GM12878 (cell line): ENCODE measurements at regions not wholly inside any gene's neighbourhood (a gene's known extent, or its start where the extent isn't known, plus 50 kb on each side); places are given as distances from the start of the nearest gene placed in this dataset.

ENCODE experiments used
- ATAC-seq: fragments of 200-7000 bp; cut with Tn5 transposase; 3 replicates; pipeline ENCODE4 v1.9.1; 2020; ENCODE audit warnings: mild to moderate bottlenecking, moderate library complexity
- BruUV-seq: library from RNA; stranded (reverse); fragments of 400-500 nt; replicated peaks from 2 replicates; lab custom pipeline; 2021; lab: Mats Ljungman, UMichigan
- CTCF ChIA-PET: fragments of 300-600 bp; sonication (Branson Sonifier 250); formaldehyde crosslinking; extraction: SDS; loops from one replicate; lab custom pipeline; 2021; ENCODE audit warnings: inconsistent platforms; lab: Yijun Ruan, JAX
- POLR2A ChIA-PET: fragments of 350-600 bp; formaldehyde crosslinking; extraction: SDS; loops from one replicate; lab custom pipeline; 2021; ENCODE audit warnings: inconsistent platforms; lab: Charles Lee
- RAD21 ChIA-PET: fragments of 300-600 bp; sonication (Branson Sonifier 250); formaldehyde crosslinking; loops from one replicate; lab custom pipeline; 2023; ENCODE audit warnings: antibody characterized with exemption; ENCODE audit not compliant: unreplicated experiment; lab: Charles Lee
- SMC1A ChIA-PET: fragments of 300-600 bp; sonication (Branson Sonifier 250); formaldehyde crosslinking; loops from one replicate; lab custom pipeline; 2023; ENCODE audit not compliant: unreplicated experiment, uncharacterized antibody; lab: Charles Lee
- DNase-seq: peaks from one replicate; pipeline ENCODE4 v3.0.0-alpha.2; 2011; ENCODE audit warnings: low read depth, low spot score
- FAIRE-seq: peaks from 3 replicates; lab custom pipeline; 2011; peaks lifted over from hg19 to GRCh38; lab: Jason Lieb, UNC
- H2AFZ ChIP-seq: 2 replicates; pipeline ENCODE4 v1.6.0; 2011; ENCODE audit warnings: low read depth, low read length, control low read depth; ENCODE audit not compliant: control insufficient read depth
- H3K27ac ChIP-seq: 2 replicates; pipeline ENCODE4 v1.5.1; 2011; ENCODE audit warnings: control low read depth; ENCODE audit not compliant: control insufficient read depth, insufficient read depth
- H3K27me3 ChIP-seq, 2 experiments: replicated peaks in 1 of 2; 2 replicates each; pipeline versions ENCODE4 v1.6.0 to v1.6.1; 2011; ENCODE audit warnings: low read length in 1 of 2; ENCODE audit not compliant: control insufficient read depth in 2 of 2, insufficient read depth in 2 of 2
- H3K36me3 ChIP-seq, 2 experiments: 2 replicates each; pipeline ENCODE4 v1.5.1; 2011; ENCODE audit warnings: low read length in 1 of 2; ENCODE audit not compliant: control insufficient read depth in 2 of 2, insufficient read depth in 2 of 2
- H3K4me1 ChIP-seq: 2 replicates; pipeline ENCODE4 v1.6.1; 2011; ENCODE audit warnings: mild to moderate bottlenecking, low read length, moderate library complexity, mixed read lengths; ENCODE audit not compliant: control insufficient read depth, insufficient read depth
- H3K4me2 ChIP-seq: 2 replicates; pipeline ENCODE4 v1.6.0; 2011; ENCODE audit warnings: control low read depth; ENCODE audit not compliant: control insufficient read depth, insufficient read depth
- H3K4me3 ChIP-seq: fragments of 200-600 bp; sonication (generic); 2 replicates; pipeline ENCODE4 v1.5.1; 2016
- H3K79me2 ChIP-seq: 2 replicates; pipeline ENCODE4 v1.6.0; 2011; ENCODE audit warnings: low read length; ENCODE audit not compliant: control insufficient read depth, insufficient read depth
- H3K9ac ChIP-seq: 2 replicates; pipeline ENCODE4 v1.8.0; 2011; ENCODE audit warnings: low read length, control low read depth, mixed read lengths; ENCODE audit not compliant: control insufficient read depth, insufficient read depth
- H3K9me3 ChIP-seq: replicated peaks from 3 replicates; pipeline ENCODE4 v1.5.1; 2011; ENCODE audit warnings: mild to moderate bottlenecking, low read length; ENCODE audit not compliant: control insufficient read depth, insufficient read depth
- H4K20me1 ChIP-seq: 2 replicates; pipeline ENCODE4 v1.6.0; 2011; ENCODE audit not compliant: control insufficient read depth, insufficient read depth
- BHLHE40 ChIP-seq, 2 experiments: fragments of 450-650 bp in 1 of 2; IDR thresholded peaks; 2 replicates each; pipeline ENCODE4 v1.6.1; 2011 to 2017; ENCODE audit warnings: low read depth in 2 of 2, borderline replicate concordance in 1 of 2, improper control_type of control experiment in 1 of 2, low read length in 1 of 2, mild to moderate bottlenecking in 1 of 2
- CREB1 ChIP-seq: IDR thresholded peaks from 2 replicates; pipeline ENCODE4 v1.6.1; 2012; ENCODE audit warnings: low read depth, mild to moderate bottlenecking, inconsistent platforms
- HSF1 ChIP-seq: fragments of 150-350 bp; IDR thresholded peaks from 2 replicates; pipeline ENCODE4 v1.6.1; 2014; ENCODE audit warnings: mild to moderate bottlenecking, low read depth, low read length
- IRF5 ChIP-seq: fragments of 450-650 bp; IDR thresholded peaks from 2 replicates; pipeline ENCODE4 v1.6.1; 2017; ENCODE audit warnings: borderline replicate concordance
- MTA2 ChIP-seq: fragments of 450-650 bp; IDR thresholded peaks from 2 replicates; pipeline ENCODE4 v1.6.1; 2016; ENCODE audit warnings: low read depth, mild to moderate bottlenecking, moderate library complexity
- MTA3 ChIP-seq: IDR thresholded peaks from 2 replicates; pipeline ENCODE4 v1.6.1; 2012; ENCODE audit warnings: low read length, inconsistent platforms, borderline replicate concordance
- NFYA ChIP-seq: IDR thresholded peaks from 2 replicates; pipeline ENCODE4 v1.6.1; 2011; ENCODE audit warnings: low read depth, mild to moderate bottlenecking, low read length, improper control_type of control experiment, borderline replicate concordance
- RB1 ChIP-seq: fragments of 450-650 bp; formaldehyde crosslinking; IDR thresholded peaks from 2 replicates; pipeline ENCODE4 v1.6.1; 2017; ENCODE audit warnings: mild to moderate bottlenecking, borderline replicate concordance
- RCOR1 ChIP-seq: conservative IDR thresholded peaks from 2 replicates; pipeline ENCODE4 v1.6.1; 2012; ENCODE audit warnings: low read depth, low read length, improper control_type of control experiment
- TARDBP ChIP-seq: IDR thresholded peaks from 2 replicates; pipeline ENCODE4 v1.6.1; 2016; ENCODE audit warnings: borderline replicate concordance
- ZBTB4 ChIP-seq: fragments of 450-650 bp; formaldehyde crosslinking; IDR thresholded peaks from 2 replicates; pipeline ENCODE4 v1.4.0; 2022; ENCODE audit warnings: mild to moderate bottlenecking, moderate library complexity
- WGBS: methylation state at CpG from one replicate; pipeline ENCODE4 v1.1.6; 2016; ENCODE audit warnings: low lambda C conversion rate; ENCODE audit not compliant: insufficient replicate concordance, insufficient coverage; ENCODE audit errors: missing lambda C conversion rate; 5-methylcytosine and 5-hydroxymethylcytosine counted together
- in situ Hi-C: fragments of 300-500 bp; cut with MboI; formaldehyde crosslinking; loops from 9 replicates; pipeline ENCODE4 v1.14.3; 2018; ENCODE audit warnings: mixed read lengths
- intact Hi-C: fragments of 100-400 bp; cut with micrococcal nuclease; formaldehyde crosslinking; loops from one replicate; pipeline ENCODE4 v1.14.2; 2022; ENCODE audit not compliant: unreplicated experiment

- intact Hi-C loops (no loop called here), in situ Hi-C loops (no loop called here)
- H3K4me1 ChIP-seq = peaks cover 4% of the 10 kb centered on the region
- DNase-seq (no peak), FAIRE-seq (no peak), ATAC-seq (no peak)
- ChIA-PET CTCF (interaction anchor here (1.0 to 3.5 kb wide), 6 partner anchors 13 to 1111 kb away, joined by 3 to 21 read pairs (median 4); no protein-coding TSS in a partner anchor), SMC1A (interaction anchor here (1.0 to 3.6 kb wide), 6 partner anchors 14 to 83 kb away, joined by 3 to 15 read pairs (median 3); no protein-coding TSS in a partner anchor), RAD21 (no interaction called here), POLR2A (no interaction called here)
- H3K27ac ChIP-seq = no peak overlapping the region
- H2AFZ ChIP-seq = no peak overlapping the region
- no peaks in the 10 kb centered on the region for H3K79me2 ChIP-seq
- TF ChIP-seq BHLHE40 (IDR thresholded peaks at IDR 0.05; ENCODE audit: borderline replicate concordance in 1 of 2, low read depth in 2 of 2, low read length in 1 of 2) (no peak), MTA3 (no peak), CREB1 (no peak), MTA2 (no peak), IRF5 (no peak), ZBTB4 (no peak), NFYA (no peak), TARDBP (no peak), RB1 (no peak), RCOR1 (no peak), HSF1 (no peak)
- H3K9me3 ChIP-seq = no peaks in the 10 kb centered on the region
- no peaks in the 10 kb centered on the region for H3K36me3 ChIP-seq
- no peak overlapping the region for H3K4me3 ChIP-seq
- no peak overlapping the region for H3K9ac ChIP-seq
- H3K27me3 ChIP-seq = no peaks in the 10 kb centered on the region
- H4K20me1 ChIP-seq = no peaks in the 10 kb centered on the region
- WGBS = 40% methylated on average over 3 of the region's 3 CpGs
- no TSS peak for BruUV-seq
- no peak overlapping the region for H3K4me2 ChIP-seq
Measured at GRCh38 chr4:121273191-121273590, 107.6 kb downstream of the QRFPR start.
